ENCODE measurements at regions not wholly inside any gene's neighbourhood (a gene's known extent, or its start where the extent isn't known, plus 50 kb on each side); places are given as distances from the start of the nearest gene placed in this dataset.

DNA sequence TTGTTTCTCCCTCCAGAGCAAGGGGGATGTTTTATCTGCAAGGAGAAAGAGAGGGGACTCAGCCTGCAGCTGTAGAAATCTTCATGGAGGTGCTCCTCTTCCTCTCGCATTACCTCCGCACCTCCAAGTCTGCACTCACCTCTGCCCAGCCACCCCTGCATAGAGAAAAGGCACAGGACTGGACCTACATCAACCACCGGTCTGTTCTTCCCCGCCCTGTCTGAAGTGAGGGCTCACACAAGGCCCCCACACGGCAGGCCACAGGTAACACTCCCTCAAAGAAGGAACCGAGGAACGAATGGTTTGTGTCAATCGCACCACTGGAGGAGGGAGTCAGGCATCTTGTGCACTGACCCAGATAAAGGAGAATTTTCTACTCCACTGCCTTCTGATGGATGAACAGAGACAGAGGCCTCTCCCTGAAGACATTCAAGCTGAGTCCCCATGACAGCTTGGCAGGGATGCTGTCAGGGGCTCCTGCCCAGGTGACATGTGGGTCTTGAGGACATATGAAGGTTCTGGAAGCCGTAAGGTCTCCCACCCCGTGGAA is 260.3 kb downstream of the XXYLT1 start:
- peaks cover 26% of the 10 kb centered on the region for H3K9me3 Mint-ChIP-seq
- TF ChIP-seq EZH2phosphoT487 (IDR thresholded peaks at IDR 0.05): no peak
- TF ChIP-seq, protein P1, sequence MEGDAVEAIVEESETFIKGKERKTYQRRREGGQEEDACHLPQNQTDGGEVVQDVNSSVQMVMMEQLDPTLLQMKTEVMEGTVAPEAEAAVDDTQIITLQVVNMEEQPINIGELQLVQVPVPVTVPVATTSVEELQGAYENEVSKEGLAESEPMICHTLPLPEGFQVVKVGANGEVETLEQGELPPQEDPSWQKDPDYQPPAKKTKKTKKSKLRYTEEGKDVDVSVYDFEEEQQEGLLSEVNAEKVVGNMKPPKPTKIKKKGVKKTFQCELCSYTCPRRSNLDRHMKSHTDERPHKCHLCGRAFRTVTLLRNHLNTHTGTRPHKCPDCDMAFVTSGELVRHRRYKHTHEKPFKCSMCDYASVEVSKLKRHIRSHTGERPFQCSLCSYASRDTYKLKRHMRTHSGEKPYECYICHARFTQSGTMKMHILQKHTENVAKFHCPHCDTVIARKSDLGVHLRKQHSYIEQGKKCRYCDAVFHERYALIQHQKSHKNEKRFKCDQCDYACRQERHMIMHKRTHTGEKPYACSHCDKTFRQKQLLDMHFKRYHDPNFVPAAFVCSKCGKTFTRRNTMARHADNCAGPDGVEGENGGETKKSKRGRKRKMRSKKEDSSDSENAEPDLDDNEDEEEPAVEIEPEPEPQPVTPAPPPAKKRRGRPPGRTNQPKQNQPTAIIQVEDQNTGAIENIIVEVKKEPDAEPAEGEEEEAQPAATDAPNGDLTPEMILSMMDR (IDR thresholded peaks at IDR 0.05): no peak
- no peak for TF ChIP-seq EZH2 (IDR thresholded peaks at IDR 0.05)
- no peaks in the 10 kb centered on the region for H3K27me3 ChIP-seq
- no peaks in the 10 kb centered on the region for H4K20me1 ChIP-seq (ENCODE audit: low read depth)
- H3K4me2 ChIP-seq: no peak overlapping the region
- H3K4me1 ChIP-seq: no peaks in the 10 kb centered on the region
- peaks cover 15% of the 10 kb centered on the region for H3K4me1 Mint-ChIP-seq
- H3K36me3 Mint-ChIP-seq: no peaks in the 10 kb centered on the region
- H3K9ac ChIP-seq: no peak overlapping the region
- DNase-seq (ENCODE audit: low spot score): no peak
- no peaks in the 10 kb centered on the region for H3K79me2 ChIP-seq (ENCODE audit: low read depth)
- H3K27me3 Mint-ChIP-seq (ENCODE audit: insufficient read depth, low read depth): peaks cover 9% of the 10 kb centered on the region
- no peak overlapping the region for H3K27ac ChIP-seq
- H3K9me3 ChIP-seq (ENCODE audit: low read depth): no peaks in the 10 kb centered on the region
- H3K27ac Mint-ChIP-seq: no peak overlapping the region
- H3K4me3 Mint-ChIP-seq: no peak overlapping the region
- no peaks in the 10 kb centered on the region for H3K36me3 ChIP-seq
- no peaks in the 10 kb centered on the region for H3F3A ChIP-seq (ENCODE audit: low read depth)
- no peak overlapping the region for H3K4me3 ChIP-seq
- H2AFZ ChIP-seq (replicated peaks): no peak overlapping the region

DNA sequence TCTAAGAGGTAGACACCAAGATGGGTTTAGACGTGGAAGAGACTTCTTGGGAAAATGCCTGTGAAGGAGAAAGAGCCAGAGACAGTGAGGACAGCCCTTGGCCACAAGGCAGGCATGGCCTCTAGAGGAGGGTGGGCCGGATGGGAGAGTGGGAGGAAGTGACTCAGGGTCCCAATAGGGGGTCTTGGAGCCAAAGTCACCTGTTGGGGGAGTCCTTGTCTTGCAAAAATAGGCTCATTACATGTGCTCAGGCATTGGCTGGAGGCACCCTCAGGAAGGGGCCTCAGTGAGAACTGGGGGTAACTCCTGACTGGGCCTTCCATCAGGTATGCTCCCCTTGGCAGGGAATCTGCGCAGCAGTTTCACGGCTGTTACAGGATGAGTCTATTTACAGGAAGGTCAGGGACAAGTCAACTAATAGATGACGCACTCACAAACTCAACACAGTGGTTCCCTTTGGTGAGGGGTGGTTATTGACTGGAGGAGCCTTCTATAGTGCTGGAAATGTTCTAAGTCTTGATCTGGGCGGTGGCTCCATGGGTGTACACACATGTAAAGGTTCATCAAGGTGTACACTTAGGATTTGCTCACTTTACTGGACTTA is 259.6 kb downstream of the XXYLT1 start:
- Mint-ChIP-seq H3K27ac (no peak overlapping the region), H3K4me3 (no peak overlapping the region), H3K27me3 (ENCODE audit: insufficient read depth, low read depth) (peaks cover 13% of the 10 kb centered on the region)

DNA sequence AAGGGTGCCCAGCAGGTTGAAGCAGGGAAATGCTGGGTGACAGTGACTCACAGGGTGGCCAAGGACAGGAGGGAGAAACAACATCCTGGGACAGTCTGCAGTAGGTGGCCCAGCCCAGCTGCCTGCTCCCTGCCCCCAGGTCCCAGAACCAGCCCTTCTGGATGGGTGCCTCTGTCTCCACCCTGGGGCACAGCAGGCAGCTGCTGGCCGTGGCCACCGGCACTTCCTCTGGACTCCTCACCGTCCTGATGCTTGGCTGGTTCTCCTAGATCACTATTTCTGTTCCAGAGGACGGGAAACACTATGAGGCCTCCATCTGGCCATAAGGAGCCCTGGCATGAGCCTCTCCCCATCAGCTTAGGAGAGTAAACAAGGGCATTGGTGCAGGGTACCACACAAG is 258.9 kb downstream of the XXYLT1 start:
- Histone ChIP-seq H3K9ac (no peak overlapping the region), H3F3A (ENCODE audit: low read depth) (no peaks in the 10 kb centered on the region), H4K20me1 (ENCODE audit: low read depth) (no peaks in the 10 kb centered on the region), H3K4me2 (no peak overlapping the region), H3K27ac (no peak overlapping the region), H3K4me1 (no peaks in the 10 kb centered on the region), H3K9me3 (ENCODE audit: low read depth) (no peaks in the 10 kb centered on the region), H3K27me3 (no peaks in the 10 kb centered on the region), H3K4me3 (no peak overlapping the region), H3K79me2 (ENCODE audit: low read depth) (no peaks in the 10 kb centered on the region), H3K36me3 (no peaks in the 10 kb centered on the region), H2AFZ (replicated peaks) (no peak overlapping the region)
- DNase-seq (ENCODE audit: low spot score): no peak
- Mint-ChIP-seq H3K4me1 (peaks cover 15% of the 10 kb centered on the region), H3K9me3 (peaks cover 26% of the 10 kb centered on the region), H3K27me3 (ENCODE audit: insufficient read depth, low read depth) (peaks cover 14% of the 10 kb centered on the region), H3K27ac (peak overlapping the region; percentile 49), H3K36me3 (no peaks in the 10 kb centered on the region), H3K4me3 (no peak overlapping the region)
- TF ChIP-seq, protein P1 (IDR thresholded peaks at IDR 0.05): no peak
- TF ChIP-seq EZH2 (IDR thresholded peaks at IDR 0.05) (no peak), EZH2phosphoT487 (IDR thresholded peaks at IDR 0.05) (no peak)

More for the DNA sequence above, 259.6 kb downstream of the XXYLT1 start:
- no peaks in the 10 kb centered on the region for H3K9me3 ChIP-seq (ENCODE audit: low read depth)
- H3K4me1 ChIP-seq: no peaks in the 10 kb centered on the region
- H3K4me1 Mint-ChIP-seq: peaks cover 15% of the 10 kb centered on the region
- H3K36me3 ChIP-seq: no peaks in the 10 kb centered on the region
- no peak overlapping the region for H3K4me2 ChIP-seq
- no peaks in the 10 kb centered on the region for H3K79me2 ChIP-seq (ENCODE audit: low read depth)
- no peak for DNase-seq (ENCODE audit: low spot score)
- H4K20me1 ChIP-seq (ENCODE audit: low read depth): no peaks in the 10 kb centered on the region
- peaks cover 26% of the 10 kb centered on the region for H3K9me3 Mint-ChIP-seq
- no peaks in the 10 kb centered on the region for H3K36me3 Mint-ChIP-seq
- H3F3A ChIP-seq (ENCODE audit: low read depth): no peaks in the 10 kb centered on the region
- TF ChIP-seq, protein P1 (IDR thresholded peaks at IDR 0.05): no peak
- no peak overlapping the region for H2AFZ ChIP-seq (replicated peaks)
- H3K27ac ChIP-seq: no peak overlapping the region
- no peak overlapping the region for H3K9ac ChIP-seq
- no peak overlapping the region for H3K4me3 ChIP-seq
- H3K27me3 ChIP-seq: no peaks in the 10 kb centered on the region
